ENCODE measurements at regions not wholly inside any gene's neighbourhood (a gene's known extent, or its start where the extent isn't known, plus 50 kb on each side); places are given as distances from the start of the nearest gene placed in this dataset.
"Not testable (repeated sequence)": the region's sequence is repeated elsewhere in the genome, so short reads cannot be mapped to it uniquely, and the experiment has no call there.

DNA sequence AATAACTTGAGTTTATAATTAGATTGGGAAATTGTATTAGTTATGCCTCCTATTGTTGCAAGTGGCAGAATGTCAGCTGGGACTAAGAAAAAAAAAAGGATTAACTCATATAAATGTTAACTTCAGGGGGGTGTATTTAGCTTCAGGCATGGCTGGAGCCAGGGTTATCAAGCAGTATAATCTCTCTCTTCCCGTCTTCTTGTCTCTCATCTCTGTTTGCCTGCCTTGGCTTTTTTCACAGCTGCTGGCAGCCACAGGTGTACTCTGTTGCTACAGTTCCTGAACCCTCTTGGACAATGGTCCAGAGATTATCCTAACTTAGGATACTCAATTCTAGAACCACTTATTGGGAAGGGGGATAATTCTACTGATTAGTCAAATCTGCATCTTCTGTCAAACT is 370.7 kb upstream of the MEX3C start:
- no peaks in the 10 kb centered on the region for H3K27me3 ChIP-seq
- TF ChIP-seq, protein P1, sequence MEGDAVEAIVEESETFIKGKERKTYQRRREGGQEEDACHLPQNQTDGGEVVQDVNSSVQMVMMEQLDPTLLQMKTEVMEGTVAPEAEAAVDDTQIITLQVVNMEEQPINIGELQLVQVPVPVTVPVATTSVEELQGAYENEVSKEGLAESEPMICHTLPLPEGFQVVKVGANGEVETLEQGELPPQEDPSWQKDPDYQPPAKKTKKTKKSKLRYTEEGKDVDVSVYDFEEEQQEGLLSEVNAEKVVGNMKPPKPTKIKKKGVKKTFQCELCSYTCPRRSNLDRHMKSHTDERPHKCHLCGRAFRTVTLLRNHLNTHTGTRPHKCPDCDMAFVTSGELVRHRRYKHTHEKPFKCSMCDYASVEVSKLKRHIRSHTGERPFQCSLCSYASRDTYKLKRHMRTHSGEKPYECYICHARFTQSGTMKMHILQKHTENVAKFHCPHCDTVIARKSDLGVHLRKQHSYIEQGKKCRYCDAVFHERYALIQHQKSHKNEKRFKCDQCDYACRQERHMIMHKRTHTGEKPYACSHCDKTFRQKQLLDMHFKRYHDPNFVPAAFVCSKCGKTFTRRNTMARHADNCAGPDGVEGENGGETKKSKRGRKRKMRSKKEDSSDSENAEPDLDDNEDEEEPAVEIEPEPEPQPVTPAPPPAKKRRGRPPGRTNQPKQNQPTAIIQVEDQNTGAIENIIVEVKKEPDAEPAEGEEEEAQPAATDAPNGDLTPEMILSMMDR (IDR thresholded peaks at IDR 0.05) = no peak
- no peak for TF ChIP-seq POLR2A (IDR thresholded peaks at IDR 0.05)
- no peaks in the 10 kb centered on the region for H3K9me3 ChIP-seq
- no peaks in the 10 kb centered on the region for H3K4me1 ChIP-seq
- H3K36me3 ChIP-seq = no peaks in the 10 kb centered on the region
- intact Hi-C loops (cut with DNase I; ENCODE audit: low total_unique reads) = no loop called here
- no peak overlapping the region for H3K27ac ChIP-seq
- DNase-seq = no peak
- no peak overlapping the region for H3K4me3 ChIP-seq

DNA sequence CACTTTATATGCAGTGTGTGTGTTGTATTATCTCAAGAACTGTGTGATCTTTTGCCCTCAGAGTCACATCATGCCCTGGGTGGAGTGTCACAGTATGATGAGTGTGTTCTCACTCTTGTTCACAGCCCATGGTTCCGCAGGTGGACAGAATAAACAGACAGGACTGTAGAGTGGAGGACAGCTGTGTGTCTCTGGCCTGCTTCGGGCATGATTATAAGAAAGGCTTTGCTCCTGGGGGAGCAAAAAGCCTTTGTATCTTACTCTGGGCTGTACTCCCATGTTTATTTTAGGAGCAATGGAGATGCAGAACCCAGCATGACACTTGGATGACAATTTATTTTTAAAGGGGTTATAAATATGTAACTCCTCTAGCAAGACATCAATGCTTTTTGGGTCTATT is 371.7 kb upstream of the MEX3C start:
- H3K4me3 ChIP-seq = no peak overlapping the region
- no peak for DNase-seq
- no peak overlapping the region for H3K27ac ChIP-seq
- no peaks in the 10 kb centered on the region for H3K9me3 ChIP-seq
- H3K27me3 ChIP-seq = no peaks in the 10 kb centered on the region
- intact Hi-C loops (cut with DNase I; ENCODE audit: low total_unique reads) = no loop called here
- H3K4me1 ChIP-seq = no peaks in the 10 kb centered on the region
- TF ChIP-seq, protein P1 (IDR thresholded peaks at IDR 0.05) = no peak
- TF ChIP-seq POLR2A (IDR thresholded peaks at IDR 0.05) = no peak
- H3K36me3 ChIP-seq = no peaks in the 10 kb centered on the region

- Histone ChIP-seq H3K4me1 (no peaks in the 10 kb centered on the region), H3K27ac (no peak overlapping the region), H3K9me3 (no peaks in the 10 kb centered on the region), H3K27me3 (no peaks in the 10 kb centered on the region), H3K4me3 (no peak overlapping the region), H3K36me3 (no peaks in the 10 kb centered on the region)
- DNase-seq = no peak
- intact Hi-C loops (cut with DNase I; ENCODE audit: low total_unique reads) = no loop called here
- TF ChIP-seq, protein P1 (IDR thresholded peaks at IDR 0.05) = no peak
- TF ChIP-seq POLR2A (IDR thresholded peaks at IDR 0.05) = no peak
Measured at GRCh38 chr18:51569561-51569960, 372.1 kb upstream of the MEX3C start.

GRCh38 chr18:51570071-51570470 is 372.6 kb upstream of the MEX3C start:
- DNase-seq; intact Hi-C loops (cut with DNase I; ENCODE audit: low total_unique reads); H3K4me1 ChIP-seq; H3K27ac ChIP-seq; H3K36me3 ChIP-seq; H3K4me3 ChIP-seq; H3K9me3 ChIP-seq; H3K27me3 ChIP-seq: not testable (repeated sequence)

GRCh38 chr18:51573886-51574285 is 376.4 kb upstream of the MEX3C start:
- H3K4me1 ChIP-seq; DNase-seq; intact Hi-C loops (cut with DNase I; ENCODE audit: low total_unique reads); H3K9me3 ChIP-seq; H3K36me3 ChIP-seq; H3K27ac ChIP-seq; H3K27me3 ChIP-seq; H3K4me3 ChIP-seq: not testable (repeated sequence)

GRCh38 chr18:51575171-51575570 is 377.7 kb upstream of the MEX3C start:
- Histone ChIP-seq H3K4me1 (no peaks in the 10 kb centered on the region), H3K27ac (no peak overlapping the region), H3K4me3 (no peak overlapping the region), H3K27me3 (no peaks in the 10 kb centered on the region), H3K9me3 (no peaks in the 10 kb centered on the region), H3K36me3 (no peaks in the 10 kb centered on the region)
- intact Hi-C loops (cut with DNase I; ENCODE audit: low total_unique reads) = no loop called here
- TF ChIP-seq POLR2A (IDR thresholded peaks at IDR 0.05) = no peak
- TF ChIP-seq, protein P1 (IDR thresholded peaks at IDR 0.05) = no peak
- no peak for DNase-seq

All from uterus (tissue), 3 donors.